ENCODE measurements at regions not wholly inside any gene's neighbourhood (a gene's known extent, or its start where the extent isn't known, plus 50 kb on each side); places are given as distances from the start of the nearest gene placed in this dataset.

GRCh38 chr4:149927514-149927913, 111.9 kb upstream of the IQCM start:
- no peak for TF ChIP-seq ZNF114 (CRISPR knock-in tag; IDR thresholded peaks at IDR 0.05)
- TF ChIP-seq, protein P1, sequence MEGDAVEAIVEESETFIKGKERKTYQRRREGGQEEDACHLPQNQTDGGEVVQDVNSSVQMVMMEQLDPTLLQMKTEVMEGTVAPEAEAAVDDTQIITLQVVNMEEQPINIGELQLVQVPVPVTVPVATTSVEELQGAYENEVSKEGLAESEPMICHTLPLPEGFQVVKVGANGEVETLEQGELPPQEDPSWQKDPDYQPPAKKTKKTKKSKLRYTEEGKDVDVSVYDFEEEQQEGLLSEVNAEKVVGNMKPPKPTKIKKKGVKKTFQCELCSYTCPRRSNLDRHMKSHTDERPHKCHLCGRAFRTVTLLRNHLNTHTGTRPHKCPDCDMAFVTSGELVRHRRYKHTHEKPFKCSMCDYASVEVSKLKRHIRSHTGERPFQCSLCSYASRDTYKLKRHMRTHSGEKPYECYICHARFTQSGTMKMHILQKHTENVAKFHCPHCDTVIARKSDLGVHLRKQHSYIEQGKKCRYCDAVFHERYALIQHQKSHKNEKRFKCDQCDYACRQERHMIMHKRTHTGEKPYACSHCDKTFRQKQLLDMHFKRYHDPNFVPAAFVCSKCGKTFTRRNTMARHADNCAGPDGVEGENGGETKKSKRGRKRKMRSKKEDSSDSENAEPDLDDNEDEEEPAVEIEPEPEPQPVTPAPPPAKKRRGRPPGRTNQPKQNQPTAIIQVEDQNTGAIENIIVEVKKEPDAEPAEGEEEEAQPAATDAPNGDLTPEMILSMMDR (conservative IDR thresholded peaks at IDR 0.05; ENCODE audit: low read depth in 2 of 2) = no peak
- TF ChIP-seq POLR2AphosphoS5 (IDR thresholded peaks at IDR 0.05; ENCODE audit: low read depth) = no peak
- TF ChIP-seq ZNF331 (CRISPR knock-in tag; IDR thresholded peaks at IDR 0.05; ENCODE audit: low read depth) = no peak
- no peak for TF ChIP-seq EZH2phosphoT487 (IDR thresholded peaks at IDR 0.05; ENCODE audit: unreplicated experiment)
- no peak for TF ChIP-seq EZH2 (IDR thresholded peaks at IDR 0.05; ENCODE audit: low read depth, unreplicated experiment)
- no peak for TF ChIP-seq STAT1 (IDR thresholded peaks at IDR 0.05; ENCODE audit: unreplicated experiment)
- no peak for TF ChIP-seq NANOG (IDR thresholded peaks at IDR 0.05; ENCODE audit: borderline replicate concordance)
- TF ChIP-seq REST (IDR thresholded peaks at IDR 0.05; ENCODE audit: unreplicated experiment) = no peak
- no peak for TF ChIP-seq CREB1 (CRISPR knock-in tag; IDR thresholded peaks at IDR 0.05; ENCODE audit: low read depth)
- TF ChIP-seq, protein P2, sequence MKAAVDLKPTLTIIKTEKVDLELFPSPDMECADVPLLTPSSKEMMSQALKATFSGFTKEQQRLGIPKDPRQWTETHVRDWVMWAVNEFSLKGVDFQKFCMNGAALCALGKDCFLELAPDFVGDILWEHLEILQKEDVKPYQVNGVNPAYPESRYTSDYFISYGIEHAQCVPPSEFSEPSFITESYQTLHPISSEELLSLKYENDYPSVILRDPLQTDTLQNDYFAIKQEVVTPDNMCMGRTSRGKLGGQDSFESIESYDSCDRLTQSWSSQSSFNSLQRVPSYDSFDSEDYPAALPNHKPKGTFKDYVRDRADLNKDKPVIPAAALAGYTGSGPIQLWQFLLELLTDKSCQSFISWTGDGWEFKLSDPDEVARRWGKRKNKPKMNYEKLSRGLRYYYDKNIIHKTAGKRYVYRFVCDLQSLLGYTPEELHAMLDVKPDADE (IDR thresholded peaks at IDR 0.05) = no peak
